CD14-positive monocyte (primary cell): ENCODE measurements at regions not wholly inside any gene's neighbourhood (a gene's known extent, or its start where the extent isn't known, plus 50 kb on each side); places are given as distances from the start of the nearest gene placed in this dataset.

ENCODE experiments used
- DNase-seq, 3 donors: peaks; one replicate each; pipeline ENCODE4 v3.0.0-alpha.2; 2011 to 2022
- H2AFZ ChIP-seq: 2 replicates; pipeline ENCODE4 v1.6.0; 2012; ENCODE audit warnings: mild to moderate bottlenecking, low read depth, low read length, inconsistent platforms; ENCODE audit not compliant: insufficient read depth, poor library complexity, severe bottlenecking
- H3K27ac ChIP-seq, 2 donors: 1 replicate in 1 of 2; 2 replicates in 1 of 2; pipeline ENCODE4 v1.5.1; 2012 to 2013; ENCODE audit warnings: low read length in 2 of 2, control low read depth in 1 of 2, inconsistent platforms in 1 of 2, low read depth in 1 of 2, mild to moderate bottlenecking in 1 of 2
- H3K27me3 ChIP-seq, 2 donors: one replicate each; pipeline versions ENCODE4 v1.6.0 to v1.6.1; 2011 to 2013; ENCODE audit warnings: low read length in 2 of 2; ENCODE audit not compliant: control insufficient read depth in 2 of 2, insufficient read depth in 2 of 2
- H3K36me3 ChIP-seq, 2 donors: replicated peaks in 1 of 2; 1 replicate in 1 of 2; 2 replicates in 1 of 2; pipeline versions ENCODE4 v1.5.1 to v1.6.1; 2012 to 2013; ENCODE audit warnings: low read length in 2 of 2, control low read depth in 1 of 2, inconsistent platforms in 1 of 2, mild to moderate bottlenecking in 1 of 2; ENCODE audit not compliant: insufficient read depth in 2 of 2, control insufficient read depth in 1 of 2
- H3K4me1 ChIP-seq, 2 donors: 1 replicate in 1 of 2; 2 replicates in 1 of 2; pipeline versions ENCODE4 v1.5.1 to v1.6.1; 2012 to 2013; ENCODE audit warnings: low read length in 2 of 2, control low read depth in 1 of 2, inconsistent platforms in 1 of 2, mild to moderate bottlenecking in 1 of 2, moderate library complexity in 1 of 2; ENCODE audit not compliant: insufficient read depth in 2 of 2, control insufficient read depth in 1 of 2
- H3K4me2 ChIP-seq: replicated peaks from 2 replicates; pipeline ENCODE3; 2012; ENCODE audit warnings: low read length, moderate library complexity, mild to moderate bottlenecking; ENCODE audit not compliant: poor library complexity, severe bottlenecking; ENCODE audit errors: extremely low read depth
- H3K4me3 ChIP-seq, 3 experiments: fragments of 200-600 bp in 1 of 3; sonication (generic) in 1 of 3; replicated peaks in 1 of 3; 1 replicate in 2 of 3; 2 replicates in 1 of 3; pipeline ENCODE4 v1.5.1; 2011 to 2013; ENCODE audit warnings: low read length in 3 of 3, mild to moderate bottlenecking in 3 of 3, control low read depth in 2 of 3, low read depth in 2 of 3, inconsistent platforms in 1 of 3, moderate library complexity in 1 of 3
- H3K79me2 ChIP-seq: 2 replicates; pipeline ENCODE4 v1.6.0; 2012; ENCODE audit warnings: mild to moderate bottlenecking, control low read depth, inconsistent platforms, low read length, moderate library complexity; ENCODE audit not compliant: insufficient read depth
- H3K9ac ChIP-seq: 2 replicates; pipeline ENCODE4 v1.6.0; 2017; ENCODE audit warnings: low read length, mild to moderate bottlenecking; ENCODE audit not compliant: insufficient read depth, poor library complexity, severe bottlenecking
- H3K9me3 ChIP-seq, 2 donors: replicated peaks in 1 of 2; 1 replicate in 1 of 2; 2 replicates in 1 of 2; pipeline versions ENCODE4 v1.5.1 to v1.6.1; 2012 to 2013; ENCODE audit warnings: low read length in 2 of 2, control low read depth in 1 of 2; ENCODE audit not compliant: control insufficient read depth in 1 of 2, insufficient read depth in 1 of 2
- H4K20me1 ChIP-seq: 2 replicates; pipeline ENCODE4 v1.6.0; 2012; ENCODE audit warnings: mild to moderate bottlenecking, low read length, control low read depth, moderate library complexity; ENCODE audit not compliant: insufficient read depth
- H3K27ac Mint-ChIP-seq, 7 donors: one replicate each; pipeline ENCODE4 v1.8.0; 2020; ENCODE audit warnings: mild to moderate bottlenecking in 7 of 7, mixed read lengths in 7 of 7, moderate library complexity in 6 of 7, inconsistent platforms in 2 of 7
- H3K27me3 Mint-ChIP-seq, 3 donors: one replicate each; pipeline ENCODE4 v1.8.0; 2021 to 2022; ENCODE audit warnings: low read depth in 3 of 3, mild to moderate bottlenecking in 3 of 3, mixed read lengths in 3 of 3, moderate library complexity in 3 of 3, inconsistent platforms in 1 of 3
- H3K36me3 Mint-ChIP-seq, 2 donors: one replicate each; pipeline ENCODE4 v1.8.0; 2020; ENCODE audit warnings: mixed read lengths in 2 of 2, inconsistent platforms in 1 of 2, mild to moderate bottlenecking in 1 of 2
- H3K4me1 Mint-ChIP-seq: one replicate; pipeline ENCODE4 v1.8.0; 2020; ENCODE audit warnings: mild to moderate bottlenecking, mixed read lengths
- H3K4me3 Mint-ChIP-seq, 2 donors: one replicate each; pipeline ENCODE4 v1.8.0; 2020; ENCODE audit warnings: mild to moderate bottlenecking in 2 of 2, mixed read lengths in 2 of 2, moderate library complexity in 1 of 2
- H3K9me3 Mint-ChIP-seq, 7 donors: one replicate each; pipeline ENCODE4 v1.8.0; 2020 to 2022; ENCODE audit warnings: mixed read lengths in 7 of 7, mild to moderate bottlenecking in 6 of 7, moderate library complexity in 6 of 7, inconsistent platforms in 2 of 7
- CTCF ChIP-seq: fragments of 200-600 bp; IDR thresholded peaks from one replicate; pipeline ENCODE4 v1.8.0; 2022; ENCODE audit warnings: antibody characterized with exemption, mild to moderate bottlenecking
- WGBS: methylation state at CpG from one replicate; pipeline ENCODE4 v1.1.5; 2013; ENCODE audit warnings: missing lambda C conversion rate; ENCODE audit not compliant: insufficient coverage; 5-methylcytosine and 5-hydroxymethylcytosine counted together
- intact Hi-C, 2 donors: fragments of 100-400 bp; cut with micrococcal nuclease; formaldehyde crosslinking; loops; one replicate each; pipeline versions ENCODE4 v1.15.0 to v1.15.1; 2023

DNA sequence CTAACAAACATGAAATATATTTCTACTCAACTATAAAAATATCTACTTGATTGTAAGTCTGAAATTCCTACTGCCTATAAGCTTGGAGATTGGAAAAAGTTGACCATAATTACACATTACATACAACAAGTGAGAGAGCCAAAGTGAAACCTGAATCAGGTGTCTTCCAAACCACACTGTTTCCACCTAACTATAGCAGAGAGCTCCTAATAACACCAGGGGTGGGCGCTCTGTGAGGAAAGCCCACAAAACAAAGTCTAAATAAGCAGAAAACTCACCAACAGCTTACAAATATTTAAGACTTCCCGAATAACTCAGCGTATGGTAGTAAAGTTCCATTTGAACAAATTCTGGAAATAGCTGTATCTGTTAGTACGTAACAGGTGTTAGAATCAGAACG lies 119.9 kb downstream of the GPR37 start:
- intact Hi-C loops = no loop called here
- no peak overlapping the region for H3K9ac ChIP-seq
- H4K20me1 ChIP-seq = no peaks in the 10 kb centered on the region
- H3K36me3 ChIP-seq = no peaks in the 10 kb centered on the region
- 100% methylated on average over 1 of the region's 5 CpGs for WGBS
- H3K9me3 Mint-ChIP-seq = peaks cover 0 to 4% (median 0%) of the 10 kb centered on the region in 7 donors
- H3K4me2 ChIP-seq = no peak overlapping the region
- no peak overlapping the region for H3K4me3 ChIP-seq
- H3K27me3 Mint-ChIP-seq = peaks cover 0 to 2% (median 1%) of the 10 kb centered on the region in 3 donors
- no peaks in the 10 kb centered on the region for H3K79me2 ChIP-seq
- DNase-seq = no peak
- no peak overlapping the region for H3K4me3 Mint-ChIP-seq
- no peaks in the 10 kb centered on the region for H3K36me3 Mint-ChIP-seq
- no peak for TF ChIP-seq CTCF
- H3K27ac Mint-ChIP-seq = no peak overlapping the region
- H2AFZ ChIP-seq = no peak overlapping the region
- H3K27ac ChIP-seq = no peak overlapping the region
- H3K4me1 ChIP-seq = no peaks in the 10 kb centered on the region
- no peaks in the 10 kb centered on the region for H3K4me1 Mint-ChIP-seq
- H3K9me3 ChIP-seq = no peaks in the 10 kb centered on the region
- no peaks in the 10 kb centered on the region for H3K27me3 ChIP-seq

GRCh38 chr7:124643311-124643811 lies 122.2 kb downstream of the GPR37 start:
- Histone ChIP-seq H3K9me3 (no peaks in the 10 kb centered on the region), H3K79me2 (no peaks in the 10 kb centered on the region), H2AFZ (no peak overlapping the region), H3K27me3 (no peaks in the 10 kb centered on the region), H3K36me3 (no peaks in the 10 kb centered on the region), H3K27ac (no peak overlapping the region), H3K4me2 (no peak overlapping the region), H4K20me1 (no peaks in the 10 kb centered on the region), H3K4me1 (no peaks in the 10 kb centered on the region), H3K4me3 (no peak overlapping the region), H3K9ac (no peak overlapping the region)
- Mint-ChIP-seq H3K4me3 (no peak overlapping the region), H3K9me3 (peaks cover 0 to 4% (median 0%) of the 10 kb centered on the region in 7 donors), H3K27ac (no peak overlapping the region), H3K4me1 (no peaks in the 10 kb centered on the region), H3K27me3 (peaks cover 0 to 2% (median 1%) of the 10 kb centered on the region in 3 donors), H3K36me3 (no peaks in the 10 kb centered on the region)
- DNase-seq = no peak
- intact Hi-C loops = no loop called here
- no peak for TF ChIP-seq CTCF
